SK-N-SH (cell line): ENCODE measurements at regions not wholly inside any gene's neighbourhood (a gene's known extent, or its start where the extent isn't known, plus 50 kb on each side); places are given as distances from the start of the nearest gene placed in this dataset.

Source experiments
- CTCF ChIA-PET: fragments of 300-600, 350-600 bp; formaldehyde crosslinking; extraction: SDS; loops from one replicate; lab custom pipeline; 2021; lab: Yijun Ruan, JAX
- POLR2A ChIA-PET: fragments of 350-600 bp; sonication (Branson Sonifier 250); formaldehyde crosslinking; extraction: SDS; loops from one replicate; lab custom pipeline; 2020; ENCODE audit warnings: antibody characterized with exemption, inconsistent platforms; lab: Yijun Ruan, JAX
- DNase-seq: peaks from one replicate; pipeline ENCODE4 v3.0.0; 2012
- H2AFZ ChIP-seq: fragments of 200-600 bp; sonication (generic); 2 replicates; pipeline ENCODE4 v1.8.1; 2016; ENCODE audit warnings: antibody characterized with exemption, mild to moderate bottlenecking, low read depth
- H3F3A ChIP-seq: fragments of 200-600 bp; sonication (generic); replicated peaks from 2 replicates; pipeline ENCODE3; 2016; ENCODE audit warnings: antibody characterized with exemption, mild to moderate bottlenecking; ENCODE audit not compliant: insufficient read depth
- H3K27ac ChIP-seq, 2 experiments: fragments of 200-500 bp in 1 of 2; fragments of 200-600 bp in 1 of 2; sonication (Bioruptor generic) in 1 of 2; sonication (generic), shearing (Covaris generic) in 1 of 2; 2 replicates each; pipeline versions ENCODE4 v1.5.1 to v1.6.1; 2014 to 2016; ENCODE audit warnings: low read depth in 2 of 2, inconsistent platforms in 1 of 2, low read length in 1 of 2, mild to moderate bottlenecking in 1 of 2, mixed read lengths in 1 of 2
- H3K27me3 ChIP-seq: fragments of 200-600 bp; sonication (generic), shearing (Covaris generic); 2 replicates; pipeline ENCODE4 v1.6.1; 2016; ENCODE audit warnings: mixed run types; ENCODE audit not compliant: insufficient read depth
- H3K36me3 ChIP-seq, 2 experiments: fragments of 200-500 bp in 1 of 2; fragments of 200-600 bp in 1 of 2; sonication (Bioruptor generic) in 1 of 2; sonication (generic) in 1 of 2; replicated peaks in 1 of 2; 2 replicates each; pipeline versions ENCODE3 to v1.5.1; 2014 to 2016; ENCODE audit warnings: low read length in 1 of 2, mild to moderate bottlenecking in 1 of 2; ENCODE audit not compliant: insufficient read depth in 2 of 2, control insufficient read depth in 1 of 2
- H3K4me1 ChIP-seq, 2 experiments: fragments of 200-500 bp in 1 of 2; fragments of 200-600 bp in 1 of 2; sonication (Bioruptor generic) in 1 of 2; sonication (generic), shearing (Covaris generic) in 1 of 2; 2 replicates each; pipeline versions ENCODE4 v1.5.1 to v1.6.1; 2014 to 2016; ENCODE audit warnings: low read depth in 1 of 2, low read length in 1 of 2, mixed run types in 1 of 2; ENCODE audit not compliant: insufficient read depth in 2 of 2, control insufficient read depth in 1 of 2
- H3K4me2 ChIP-seq: fragments of 200-600 bp; sonication (generic), shearing (Covaris generic); 2 replicates; pipeline ENCODE4 v1.6.1; 2017; ENCODE audit warnings: mixed run types
- H3K4me3 ChIP-seq, 2 experiments: fragments of 200-500 bp in 1 of 2; fragments of 200-600 bp in 1 of 2; sonication (Bioruptor generic) in 1 of 2; sonication (generic), shearing (Covaris generic) in 1 of 2; 2 replicates each; pipeline versions ENCODE4 v1.5.1 to v1.8.1; 2014 to 2016; ENCODE audit warnings: low read depth in 2 of 2, inconsistent platforms in 1 of 2, low read length in 1 of 2, mild to moderate bottlenecking in 1 of 2, mixed read lengths in 1 of 2, moderate library complexity in 1 of 2
- H3K79me2 ChIP-seq: fragments of 200-600 bp; sonication (generic); 2 replicates; pipeline ENCODE4 v1.8.1; 2017; ENCODE audit warnings: mild to moderate bottlenecking; ENCODE audit not compliant: insufficient read depth
- H3K9ac ChIP-seq: fragments of 200-600 bp; sonication (generic); 2 replicates; pipeline ENCODE4 v1.6.1; 2017; ENCODE audit warnings: mixed run types
- H3K9me2 ChIP-seq: fragments of 200-600 bp; sonication (generic); 2 replicates; pipeline ENCODE4 v1.6.1; 2017; ENCODE audit warnings: mixed run types
- H3K9me3 ChIP-seq: fragments of 200-600 bp; sonication (generic); 2 replicates; pipeline ENCODE4 v1.6.1; 2017; ENCODE audit warnings: mixed run types, mild to moderate bottlenecking, moderate library complexity
- H4K20me1 ChIP-seq: fragments of 200-600 bp; sonication (generic); 2 replicates; pipeline ENCODE4 v1.6.1; 2017; ENCODE audit warnings: mild to moderate bottlenecking, mixed run types; ENCODE audit not compliant: insufficient read depth
- CHD2 ChIP-seq: fragments of 150-350 bp; IDR thresholded peaks from 2 replicates; pipeline ENCODE4 v1.6.1; 2018; ENCODE audit warnings: low read length; ENCODE audit not compliant: partially characterized antibody
- CTCF ChIP-seq: fragments of 200-600 bp; sonication (generic); IDR thresholded peaks from 2 replicates; pipeline ENCODE4 v1.6.1; 2017; ENCODE audit warnings: antibody characterized with exemption, mild to moderate bottlenecking, moderate library complexity
- EP300 ChIP-seq, 2 experiments: IDR thresholded peaks; 2 replicates each; pipeline versions ENCODE4 v1.4.0 to v1.6.1; 2012; ENCODE audit warnings: borderline replicate concordance in 1 of 2, low read depth in 1 of 2, low read length in 1 of 2
- FOSL2 ChIP-seq: IDR thresholded peaks from 2 replicates; pipeline ENCODE4 v1.4.0; 2012; ENCODE audit warnings: low read depth, mild to moderate bottlenecking, moderate library complexity, borderline replicate concordance
- FOXJ3 ChIP-seq: sonication (generic); formaldehyde crosslinking; IDR thresholded peaks from 2 replicates; pipeline ENCODE4 v1.5.1; 2020; ENCODE audit warnings: mild to moderate bottlenecking, missing genetic modification reagents
- GABPA ChIP-seq: IDR thresholded peaks from 2 replicates; pipeline ENCODE4 v1.4.0; 2012; ENCODE audit warnings: low read depth, mild to moderate bottlenecking
- IRF3 ChIP-seq: fragments of 150-350 bp; IDR thresholded peaks from 2 replicates; pipeline ENCODE4 v1.6.1; 2016; ENCODE audit warnings: mild to moderate bottlenecking, low read depth, low read length
- MEF2A ChIP-seq: IDR thresholded peaks from 2 replicates; pipeline ENCODE4 v1.4.0; 2012; ENCODE audit warnings: low read depth, borderline replicate concordance
- NFIC ChIP-seq: IDR thresholded peaks from 2 replicates; pipeline ENCODE4 v1.4.0; 2012; ENCODE audit warnings: borderline replicate concordance
- PBX3 ChIP-seq: IDR thresholded peaks from 2 replicates; pipeline ENCODE4; 2012
- RCOR1 ChIP-seq: fragments of 150-350 bp; IDR thresholded peaks from 2 replicates; pipeline ENCODE4 v1.6.1; 2017; ENCODE audit warnings: antibody characterized with exemption, low read length
- REST ChIP-seq: IDR thresholded peaks from 2 replicates; pipeline ENCODE4 v1.6.1; 2012; ENCODE audit warnings: mild to moderate bottlenecking, low read depth, low read length, moderate library complexity
- RFX5 ChIP-seq: IDR thresholded peaks from 2 replicates; pipeline ENCODE4 v1.6.1; 2012; ENCODE audit warnings: mild to moderate bottlenecking, improper control_type of control experiment, low read length
- SMC3 ChIP-seq: IDR thresholded peaks from 2 replicates; pipeline ENCODE4 v1.6.1; 2012; ENCODE audit warnings: low read depth, low read length, improper control_type of control experiment
- USF1 ChIP-seq: IDR thresholded peaks from 2 replicates; pipeline ENCODE4 v1.4.0; 2012; ENCODE audit warnings: low read depth, borderline replicate concordance
- USF2 ChIP-seq: fragments of 150-350 bp; IDR thresholded peaks from 2 replicates; pipeline ENCODE4 v1.6.1; 2017; ENCODE audit warnings: antibody characterized with exemption, low read length, low read depth, borderline replicate concordance
- ZBTB33 ChIP-seq: IDR thresholded peaks from 2 replicates; pipeline ENCODE4 v1.4.0; 2012; ENCODE audit warnings: low read depth, borderline replicate concordance
- WGBS: methylation state at CpG from one replicate; pipeline ENCODE4 v1.1.6; 2017; ENCODE audit warnings: low lambda C conversion rate; 5-methylcytosine and 5-hydroxymethylcytosine counted together

- Histone ChIP-seq H4K20me1 (no peaks in the 10 kb centered on the region), H3K27ac (no peak overlapping the region), H3K27me3 (no peaks in the 10 kb centered on the region; the same call in 1 of the 2 replicates), H3K9me3 (no peaks in the 10 kb centered on the region), H3K79me2 (no peaks in the 10 kb centered on the region), H3K4me2 (no peak overlapping the region), H3F3A (no peaks in the 10 kb centered on the region), H3K4me3 (no peak overlapping the region), H3K4me1 (no peaks in the 10 kb centered on the region), H3K36me3 (no peaks in the 10 kb centered on the region), H3K9ac (no peak overlapping the region), H2AFZ (no peak overlapping the region), H3K9me2 (no peaks in the 10 kb centered on the region)
- POLR2A ChIA-PET, result no interaction called here
- TF ChIP-seq EP300 (IDR thresholded peaks at IDR 0.05; ENCODE audit: borderline replicate concordance in 1 of 2, low read depth in 1 of 2, low read length in 1 of 2) (no peak), FOSL2 (no peak), RFX5 (no peak), SMC3 (no peak), CHD2 (no peak), USF2 (no peak), PBX3 (no peak), RCOR1 (no peak), FOXJ3 (CRISPR knock-in tag) (no peak), GABPA (no peak), IRF3 (no peak), MEF2A (no peak), CTCF (no peak), NFIC (no peak), REST (no peak), USF1 (no peak), ZBTB33 (no peak)
- CTCF ChIA-PET, result no interaction called here
- DNase-seq, result no peak
- WGBS, result 23% methylated on average over 2 of the region's 2 CpGs
Measured at GRCh38 chr17:15026088-15026487, 239.0 kb downstream of the PMP22 start.
